ENCODE measurements at regions not wholly inside any gene's neighbourhood (a gene's known extent, or its start where the extent isn't known, plus 50 kb on each side); places are given as distances from the start of the nearest gene placed in this dataset.

- TF ChIP-seq CTCF (IDR thresholded peaks at IDR 0.05): no peak
- no peak for TF ChIP-seq POLR2A (IDR thresholded peaks at IDR 0.05)
Measured at GRCh38 chr2:12498704-12499103, 218.0 kb upstream of the TRIB2 start.
